ENCODE measurements at regions not wholly inside any gene's neighbourhood (a gene's known extent, or its start where the extent isn't known, plus 50 kb on each side); places are given as distances from the start of the nearest gene placed in this dataset.

DNA sequence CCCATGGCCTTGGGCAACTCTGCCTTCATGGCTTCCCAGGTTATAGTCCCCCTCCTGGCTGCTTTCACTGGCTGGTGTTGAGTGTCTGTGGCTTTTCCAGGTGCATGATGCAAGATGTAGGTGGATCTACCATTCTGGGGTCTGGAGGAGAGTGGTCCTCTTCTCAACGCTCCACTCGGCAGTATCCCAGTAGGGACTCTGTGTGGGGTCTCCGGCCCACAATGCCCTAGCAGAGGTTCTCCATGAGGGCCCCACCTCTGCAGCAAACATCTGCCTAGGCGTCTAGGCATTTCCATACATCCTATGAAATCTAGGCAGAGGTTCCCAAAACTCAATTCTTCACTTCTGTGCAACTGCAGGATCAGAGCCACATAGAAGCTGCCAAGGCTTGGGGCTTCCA is 763.4 kb upstream of the EPHA5 start:
- Histone ChIP-seq H3K9me3 (ENCODE audit: control insufficient read depth, insufficient read depth, low read depth, low read length) (no peaks in the 10 kb centered on the region), H3K27me3 (ENCODE audit: control insufficient read depth, insufficient read depth, low read length) (no peaks in the 10 kb centered on the region), H3K4me1 (ENCODE audit: control insufficient read depth, insufficient read depth, low read length) (no peaks in the 10 kb centered on the region), H3K4me3 (ENCODE audit: low read depth in 2 of 2, low read length in 2 of 2) (no peak overlapping the region), H3K36me3 (ENCODE audit: control insufficient read depth, insufficient read depth, low read length) (no peaks in the 10 kb centered on the region), H3K27ac (ENCODE audit: low read length) (no peak overlapping the region)
- ATAC-seq (no peak), DNase-seq (ENCODE audit: low read depth, low spot score) (no peak)
- intact Hi-C loops (cut with micrococcal nuclease; ENCODE audit: unreplicated experiment): no loop called here
- TF ChIP-seq, protein P1, sequence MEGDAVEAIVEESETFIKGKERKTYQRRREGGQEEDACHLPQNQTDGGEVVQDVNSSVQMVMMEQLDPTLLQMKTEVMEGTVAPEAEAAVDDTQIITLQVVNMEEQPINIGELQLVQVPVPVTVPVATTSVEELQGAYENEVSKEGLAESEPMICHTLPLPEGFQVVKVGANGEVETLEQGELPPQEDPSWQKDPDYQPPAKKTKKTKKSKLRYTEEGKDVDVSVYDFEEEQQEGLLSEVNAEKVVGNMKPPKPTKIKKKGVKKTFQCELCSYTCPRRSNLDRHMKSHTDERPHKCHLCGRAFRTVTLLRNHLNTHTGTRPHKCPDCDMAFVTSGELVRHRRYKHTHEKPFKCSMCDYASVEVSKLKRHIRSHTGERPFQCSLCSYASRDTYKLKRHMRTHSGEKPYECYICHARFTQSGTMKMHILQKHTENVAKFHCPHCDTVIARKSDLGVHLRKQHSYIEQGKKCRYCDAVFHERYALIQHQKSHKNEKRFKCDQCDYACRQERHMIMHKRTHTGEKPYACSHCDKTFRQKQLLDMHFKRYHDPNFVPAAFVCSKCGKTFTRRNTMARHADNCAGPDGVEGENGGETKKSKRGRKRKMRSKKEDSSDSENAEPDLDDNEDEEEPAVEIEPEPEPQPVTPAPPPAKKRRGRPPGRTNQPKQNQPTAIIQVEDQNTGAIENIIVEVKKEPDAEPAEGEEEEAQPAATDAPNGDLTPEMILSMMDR (IDR thresholded peaks at IDR 0.05): no peak
- TF ChIP-seq SIN3A (IDR thresholded peaks at IDR 0.05; ENCODE audit: borderline replicate concordance, insufficient read depth, low read depth, low read length): no peak
- TF ChIP-seq POLR2AphosphoS5 (IDR thresholded peaks at IDR 0.05; ENCODE audit: low read depth, low read length): no peak
- TF ChIP-seq TCF7L2 (IDR thresholded peaks at IDR 0.05; ENCODE audit: low read depth, low read length): no peak
- TF ChIP-seq, protein P2, sequence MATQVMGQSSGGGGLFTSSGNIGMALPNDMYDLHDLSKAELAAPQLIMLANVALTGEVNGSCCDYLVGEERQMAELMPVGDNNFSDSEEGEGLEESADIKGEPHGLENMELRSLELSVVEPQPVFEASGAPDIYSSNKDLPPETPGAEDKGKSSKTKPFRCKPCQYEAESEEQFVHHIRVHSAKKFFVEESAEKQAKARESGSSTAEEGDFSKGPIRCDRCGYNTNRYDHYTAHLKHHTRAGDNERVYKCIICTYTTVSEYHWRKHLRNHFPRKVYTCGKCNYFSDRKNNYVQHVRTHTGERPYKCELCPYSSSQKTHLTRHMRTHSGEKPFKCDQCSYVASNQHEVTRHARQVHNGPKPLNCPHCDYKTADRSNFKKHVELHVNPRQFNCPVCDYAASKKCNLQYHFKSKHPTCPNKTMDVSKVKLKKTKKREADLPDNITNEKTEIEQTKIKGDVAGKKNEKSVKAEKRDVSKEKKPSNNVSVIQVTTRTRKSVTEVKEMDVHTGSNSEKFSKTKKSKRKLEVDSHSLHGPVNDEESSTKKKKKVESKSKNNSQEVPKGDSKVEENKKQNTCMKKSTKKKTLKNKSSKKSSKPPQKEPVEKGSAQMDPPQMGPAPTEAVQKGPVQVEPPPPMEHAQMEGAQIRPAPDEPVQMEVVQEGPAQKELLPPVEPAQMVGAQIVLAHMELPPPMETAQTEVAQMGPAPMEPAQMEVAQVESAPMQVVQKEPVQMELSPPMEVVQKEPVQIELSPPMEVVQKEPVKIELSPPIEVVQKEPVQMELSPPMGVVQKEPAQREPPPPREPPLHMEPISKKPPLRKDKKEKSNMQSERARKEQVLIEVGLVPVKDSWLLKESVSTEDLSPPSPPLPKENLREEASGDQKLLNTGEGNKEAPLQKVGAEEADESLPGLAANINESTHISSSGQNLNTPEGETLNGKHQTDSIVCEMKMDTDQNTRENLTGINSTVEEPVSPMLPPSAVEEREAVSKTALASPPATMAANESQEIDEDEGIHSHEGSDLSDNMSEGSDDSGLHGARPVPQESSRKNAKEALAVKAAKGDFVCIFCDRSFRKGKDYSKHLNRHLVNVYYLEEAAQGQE (IDR thresholded peaks at IDR 0.05; ENCODE audit: insufficient read depth in 1 of 2, low read depth in 2 of 2, low read length in 1 of 2): no peak
- BruUV-seq (replicated peaks): no TSS peak
- POLR2A ChIA-PET: no interaction called here
- CTCF ChIA-PET: no interaction called here
- in situ Hi-C loops (cut with HindIII; ENCODE audit: low pct_unique_long_range_greater_than_20kb, low sequenced_read_pairs): no loop called here

DNA sequence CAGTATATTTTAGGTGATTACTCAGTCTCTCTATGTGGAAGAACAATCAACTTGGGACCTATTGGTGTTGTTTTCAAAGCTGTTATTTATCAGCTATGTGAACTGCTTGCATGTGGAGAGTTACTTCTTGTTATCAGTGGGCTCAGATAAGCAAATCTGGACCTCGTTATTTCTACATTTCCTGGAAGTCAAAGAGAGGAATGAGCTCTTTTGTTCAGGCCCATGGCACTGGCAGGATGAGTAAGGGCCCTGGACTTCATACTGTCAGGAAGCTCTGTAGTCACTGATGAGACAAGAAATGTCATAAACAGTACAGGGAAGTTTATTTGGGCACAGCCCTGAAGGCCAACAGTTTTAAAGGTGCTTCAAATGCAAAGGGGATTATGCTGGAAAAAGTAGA is 760.6 kb upstream of the EPHA5 start:
- in situ Hi-C loops (cut with HindIII; ENCODE audit: low pct_unique_long_range_greater_than_20kb, low sequenced_read_pairs) (no loop called here), intact Hi-C loops (cut with micrococcal nuclease; ENCODE audit: unreplicated experiment) (no loop called here)
- no peak for DNase-seq (ENCODE audit: low read depth, low spot score)
- H3K36me3 ChIP-seq (ENCODE audit: control insufficient read depth, insufficient read depth, low read length): no peaks in the 10 kb centered on the region
- no peaks in the 10 kb centered on the region for H3K9me3 ChIP-seq (ENCODE audit: control insufficient read depth, insufficient read depth, low read depth, low read length)
- no peak overlapping the region for H3K27ac ChIP-seq (ENCODE audit: low read length)
- ChIA-PET POLR2A (no interaction called here), CTCF (no interaction called here)
- no TSS peak for BruUV-seq (replicated peaks)
- TF ChIP-seq, protein P1 (IDR thresholded peaks at IDR 0.05): no peak
- TF ChIP-seq TCF7L2 (IDR thresholded peaks at IDR 0.05; ENCODE audit: low read depth, low read length): no peak
- H3K4me3 ChIP-seq (ENCODE audit: low read depth in 2 of 2, low read length in 2 of 2): no peak overlapping the region
- ATAC-seq: no peak
- H3K27me3 ChIP-seq (ENCODE audit: control insufficient read depth, insufficient read depth, low read length): no peaks in the 10 kb centered on the region
- no peaks in the 10 kb centered on the region for H3K4me1 ChIP-seq (ENCODE audit: control insufficient read depth, insufficient read depth, low read length)

DNA sequence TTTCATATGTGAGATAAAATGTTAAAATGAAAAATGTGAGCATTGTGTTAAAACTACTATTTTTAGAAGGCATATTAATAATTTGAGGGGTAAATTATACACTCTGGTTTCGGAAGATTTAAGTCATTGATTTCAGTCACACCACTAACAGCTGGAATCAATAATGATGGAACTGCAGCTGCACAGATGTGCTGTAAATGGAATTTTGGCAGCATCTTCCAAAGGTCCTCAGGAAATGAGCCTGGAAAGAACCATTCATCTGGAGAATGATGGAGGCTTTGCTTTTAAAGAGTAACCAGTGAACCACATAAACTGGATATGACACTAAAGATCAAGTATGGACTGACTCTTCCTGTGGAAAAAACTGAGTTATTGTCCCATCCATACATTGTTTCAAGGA is 759.0 kb upstream of the EPHA5 start:
- DNase-seq (ENCODE audit: low read depth, low spot score) (no peak), ATAC-seq (no peak)
- no peak overlapping the region for H3K27ac ChIP-seq (ENCODE audit: low read length)
- in situ Hi-C loops (cut with HindIII; ENCODE audit: low pct_unique_long_range_greater_than_20kb, low sequenced_read_pairs) (no loop called here), intact Hi-C loops (cut with micrococcal nuclease; ENCODE audit: unreplicated experiment) (no loop called here)
- no peaks in the 10 kb centered on the region for H3K9me3 ChIP-seq (ENCODE audit: control insufficient read depth, insufficient read depth, low read depth, low read length)
- H3K4me1 ChIP-seq (ENCODE audit: control insufficient read depth, insufficient read depth, low read length): no peaks in the 10 kb centered on the region
- no peaks in the 10 kb centered on the region for H3K27me3 ChIP-seq (ENCODE audit: control insufficient read depth, insufficient read depth, low read length)
- POLR2A ChIA-PET: no interaction called here
- BruUV-seq (replicated peaks): no TSS peak
- no peak overlapping the region for H3K4me3 ChIP-seq (ENCODE audit: low read depth in 2 of 2, low read length in 2 of 2)
- TF ChIP-seq TCF7L2 (IDR thresholded peaks at IDR 0.05; ENCODE audit: low read depth, low read length) (no peak), POLR2AphosphoS5 (IDR thresholded peaks at IDR 0.05; ENCODE audit: low read depth, low read length) (no peak), SIN3A (IDR thresholded peaks at IDR 0.05; ENCODE audit: borderline replicate concordance, insufficient read depth, low read depth, low read length) (no peak)
- TF ChIP-seq, protein P1 (IDR thresholded peaks at IDR 0.05): no peak
- TF ChIP-seq, protein P2 (IDR thresholded peaks at IDR 0.05; ENCODE audit: insufficient read depth in 1 of 2, low read depth in 2 of 2, low read length in 1 of 2): no peak
- CTCF ChIA-PET: no interaction called here
- no peaks in the 10 kb centered on the region for H3K36me3 ChIP-seq (ENCODE audit: control insufficient read depth, insufficient read depth, low read length)

Measured in Panc1 (cell line).